Thyroid gland (tissue), 4 donors: ENCODE measurements at regions not wholly inside any gene's neighbourhood (a gene's known extent, or its start where the extent isn't known, plus 50 kb on each side); places are given as distances from the start of the nearest gene placed in this dataset.

Experiments used
- DNase-seq, 2 donors: peaks; one replicate each; pipeline ENCODE4 v3.0.0-alpha.2; 2019
- H3K27ac ChIP-seq, 3 donors: fragments of 200-600 bp; sonication (generic); 1 replicate in 2 of 3; 2 replicates in 1 of 3; pipeline ENCODE4 v1.5.1; 2016 to 2019; ENCODE audit warnings: mild to moderate bottlenecking in 1 of 3, moderate library complexity in 1 of 3
- H3K27me3 ChIP-seq: fragments of 200-600 bp; sonication (generic); one replicate; pipeline ENCODE4 v1.5.1; 2019
- H3K36me3 ChIP-seq, 2 donors: fragments of 200-600 bp; sonication (generic); one replicate each; pipeline ENCODE4 v1.5.1; 2016 to 2019
- H3K4me1 ChIP-seq, 2 donors: fragments of 200-600 bp; sonication (generic); one replicate each; pipeline ENCODE4 v1.5.1; 2017 to 2019
- H3K4me3 ChIP-seq, 3 donors: fragments of 200-600 bp; sonication (generic); replicated peaks in 1 of 3; 1 replicate in 2 of 3; 2 replicates in 1 of 3; pipeline ENCODE4 v1.5.1; 2016; ENCODE audit warnings: mild to moderate bottlenecking in 1 of 3
- H3K9me3 ChIP-seq: fragments of 200-600 bp; sonication (generic); one replicate; pipeline ENCODE4 v1.5.1; 2017
- CTCF ChIP-seq, 6 experiments: fragments of 200-600 bp in 3 of 6; fragments of 450-650 bp in 3 of 6; sonication (generic) in 3 of 6; IDR thresholded peaks; one replicate each; pipeline ENCODE4 v1.5.1; 2016 to 2019; ENCODE audit warnings: antibody characterized with exemption in 6 of 6, mild to moderate bottlenecking in 2 of 6, inconsistent platforms in 1 of 6, moderate library complexity in 1 of 6
- POLR2A ChIP-seq, 2 donors: fragments of 450-650 bp; IDR thresholded peaks; one replicate each; pipeline ENCODE4 v1.6.1; 2017; ENCODE audit warnings: antibody characterized with exemption in 2 of 2, mild to moderate bottlenecking in 2 of 2, moderate library complexity in 1 of 2
- WGBS, 2 donors: methylation state at CpG; one replicate each; pipeline ENCODE4 v1.1.5; 2017; 5-methylcytosine and 5-hydroxymethylcytosine counted together
- intact Hi-C: fragments of 100-400 bp; cut with DNase I; formaldehyde crosslinking; loops from one replicate; pipeline ENCODE4 v1.15.1; 2023

DNA sequence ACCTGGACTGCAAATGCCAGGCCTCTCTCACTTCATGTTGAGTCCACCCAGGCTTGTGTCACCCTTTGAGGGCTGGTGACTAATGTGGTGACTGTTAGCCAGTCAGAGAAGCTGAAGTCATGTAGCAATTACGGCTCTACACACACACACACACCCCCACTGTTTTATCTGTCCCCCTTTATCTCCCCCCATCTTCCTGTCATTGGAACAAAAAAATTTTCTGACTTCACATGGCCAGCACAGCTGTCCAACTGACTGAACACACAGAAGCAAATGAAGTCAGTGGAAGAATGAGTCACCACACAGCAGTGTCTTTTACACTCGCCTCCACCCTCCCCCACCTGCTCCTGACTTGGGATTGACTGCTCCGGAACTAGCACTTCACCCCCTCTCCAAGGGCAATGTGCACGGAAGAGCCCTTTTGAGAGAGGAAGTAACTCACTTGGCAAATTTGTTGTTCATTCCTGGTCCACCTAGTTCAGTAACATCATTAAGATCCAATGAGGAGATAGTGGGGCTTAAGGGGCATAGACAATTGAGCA, 198.0 kb downstream of the RNF144B start:
- 17 to 19% methylated on average over 4 of the region's 4 CpGs for WGBS, 2 donors
- Histone ChIP-seq H3K36me3 (no peaks in the 10 kb centered on the region), H3K9me3 (no peaks in the 10 kb centered on the region), H3K4me3 (no peak overlapping the region), H3K27ac (no peak overlapping the region), H3K4me1 (peaks cover 0 to 7% of the 10 kb centered on the region in 2 donors), H3K27me3 (no peaks in the 10 kb centered on the region)
- intact Hi-C loops, result no loop called here
- peak; percentile 77 to 84 for DNase-seq
- TF ChIP-seq POLR2A (IDR thresholded peaks at IDR 0.05) (no peak), CTCF (IDR thresholded peaks at IDR 0.05) (no peak)

GRCh38 chr6:18586133-18586532, 199.0 kb downstream of the RNF144B start:
- no peak for TF ChIP-seq POLR2A (IDR thresholded peaks at IDR 0.05)
- DNase-seq, result no peak
- intact Hi-C loops, result no loop called here
- Histone ChIP-seq H3K36me3 (no peaks in the 10 kb centered on the region), H3K4me3 (no peak overlapping the region), H3K4me1 (peaks cover 0 to 7% of the 10 kb centered on the region in 2 donors), H3K9me3 (no peaks in the 10 kb centered on the region), H3K27me3 (no peaks in the 10 kb centered on the region), H3K27ac (no peak overlapping the region)
- WGBS, 2 donors, result 90 to 96% methylated on average over 8 of the region's 8 CpGs

- Histone ChIP-seq H3K36me3 (no peaks in the 10 kb centered on the region), H3K27ac (no peak overlapping the region), H3K4me1 (no peaks in the 10 kb centered on the region), H3K9me3 (no peaks in the 10 kb centered on the region), H3K4me3 (no peak overlapping the region), H3K27me3 (no peaks in the 10 kb centered on the region)
- DNase-seq, result peak; percentile 51 to 59
- TF ChIP-seq POLR2A (IDR thresholded peaks at IDR 0.05), result no peak
- TF ChIP-seq CTCF (IDR thresholded peaks at IDR 0.05), result peak; percentile 64 to 94 (median 82)
- 25% methylated on average over 11 of the region's 11 CpGs for WGBS, 2 donors
- intact Hi-C loops, result no loop called here
Observed at GRCh38 chr6:18595774-18596530, 208.8 kb downstream of the RNF144B start.

DNA sequence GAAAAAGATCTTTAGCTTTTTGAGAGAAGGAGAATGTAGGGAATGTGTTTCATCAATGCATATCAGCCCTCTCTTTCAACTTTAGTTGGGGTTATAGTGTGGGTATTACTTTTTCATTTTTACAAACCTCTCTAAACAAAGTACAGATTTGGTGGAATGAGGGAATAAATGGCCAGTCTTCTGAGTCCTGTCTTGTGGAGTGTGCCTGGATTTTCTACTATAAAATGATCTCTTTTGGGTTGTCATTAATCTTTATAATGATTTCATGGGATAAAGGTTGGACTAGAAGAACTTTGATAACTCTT, 209.3 kb downstream of the RNF144B start:
- no peaks in the 10 kb centered on the region for H3K27me3 ChIP-seq
- H3K4me3 ChIP-seq, result no peak overlapping the region
- no peaks in the 10 kb centered on the region for H3K9me3 ChIP-seq
- H3K27ac ChIP-seq, result no peak overlapping the region
- H3K36me3 ChIP-seq, result no peaks in the 10 kb centered on the region
- H3K4me1 ChIP-seq, result no peaks in the 10 kb centered on the region
- TF ChIP-seq POLR2A (IDR thresholded peaks at IDR 0.05), result no peak
- TF ChIP-seq CTCF (IDR thresholded peaks at IDR 0.05), result no peak
- intact Hi-C loops, result no loop called here
- no peak for DNase-seq

DNA sequence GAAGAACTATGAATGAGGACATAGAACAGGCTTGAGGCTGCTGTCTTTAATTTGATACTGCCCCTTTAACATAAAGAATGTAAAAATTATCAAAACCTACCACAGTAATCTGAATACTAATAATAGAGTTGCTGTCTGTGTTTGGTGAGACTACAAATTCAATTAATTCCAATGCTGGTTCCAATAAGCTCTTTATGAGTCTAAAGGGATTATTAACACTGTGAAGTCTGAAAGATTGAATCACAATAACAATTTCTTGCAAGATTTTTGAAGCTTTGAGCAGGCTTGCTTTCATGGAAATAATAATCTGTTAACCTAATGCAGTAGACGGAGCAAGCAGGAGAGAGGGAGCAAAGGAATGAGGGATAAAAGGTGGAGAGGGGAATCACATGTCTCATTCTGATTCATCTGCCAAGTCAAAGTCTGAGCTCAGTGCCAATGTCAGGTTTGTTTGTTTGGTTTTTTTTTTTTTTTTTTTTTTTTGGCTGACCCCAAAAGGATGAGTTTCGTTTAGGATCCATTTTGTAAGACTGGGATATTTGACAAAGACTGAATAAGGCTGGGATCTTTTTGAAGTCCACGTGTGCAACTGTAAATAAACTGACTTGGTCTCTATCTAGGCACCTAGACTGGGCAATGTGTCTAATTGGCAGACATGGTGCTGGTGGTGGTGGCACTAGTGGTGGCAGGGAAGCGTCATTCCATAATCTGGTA, 211.6 kb downstream of the RNF144B start:
- 76 to 84% methylated on average over 4 of the region's 4 CpGs for WGBS, 2 donors
- no peak for DNase-seq
- Histone ChIP-seq H3K36me3 (no peaks in the 10 kb centered on the region), H3K9me3 (no peaks in the 10 kb centered on the region), H3K4me1 (no peaks in the 10 kb centered on the region), H3K4me3 (no peak overlapping the region), H3K27me3 (no peaks in the 10 kb centered on the region), H3K27ac (no peak overlapping the region)
- TF ChIP-seq POLR2A (IDR thresholded peaks at IDR 0.05), result no peak
- no peak for TF ChIP-seq CTCF (IDR thresholded peaks at IDR 0.05)
- intact Hi-C loops, result no loop called here
